ENCODE measurements at regions not wholly inside any gene's neighbourhood (a gene's known extent, or its start where the extent isn't known, plus 50 kb on each side); places are given as distances from the start of the nearest gene placed in this dataset.

DNA sequence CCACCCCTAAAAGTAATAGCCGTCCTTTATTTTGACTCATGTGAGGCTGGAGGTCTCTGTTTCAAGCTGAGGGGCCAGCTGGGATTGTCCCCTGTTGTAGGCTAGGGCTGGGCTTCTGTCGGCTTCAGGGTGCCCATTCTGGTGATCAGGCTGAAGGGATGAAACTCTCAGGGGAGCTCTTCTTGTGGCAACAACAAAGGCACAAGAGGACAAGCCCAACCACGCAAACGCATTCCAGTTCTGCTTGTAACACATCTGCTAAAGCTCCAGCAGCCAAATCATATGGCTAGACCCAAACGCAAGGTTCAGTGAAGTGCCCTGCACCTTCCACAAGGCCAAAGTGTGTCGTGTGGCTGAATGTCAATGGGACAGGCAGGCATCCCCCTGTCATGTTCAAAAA, 405.7 kb downstream of the INHBA start (continued):
- TF ChIP-seq, protein P1, sequence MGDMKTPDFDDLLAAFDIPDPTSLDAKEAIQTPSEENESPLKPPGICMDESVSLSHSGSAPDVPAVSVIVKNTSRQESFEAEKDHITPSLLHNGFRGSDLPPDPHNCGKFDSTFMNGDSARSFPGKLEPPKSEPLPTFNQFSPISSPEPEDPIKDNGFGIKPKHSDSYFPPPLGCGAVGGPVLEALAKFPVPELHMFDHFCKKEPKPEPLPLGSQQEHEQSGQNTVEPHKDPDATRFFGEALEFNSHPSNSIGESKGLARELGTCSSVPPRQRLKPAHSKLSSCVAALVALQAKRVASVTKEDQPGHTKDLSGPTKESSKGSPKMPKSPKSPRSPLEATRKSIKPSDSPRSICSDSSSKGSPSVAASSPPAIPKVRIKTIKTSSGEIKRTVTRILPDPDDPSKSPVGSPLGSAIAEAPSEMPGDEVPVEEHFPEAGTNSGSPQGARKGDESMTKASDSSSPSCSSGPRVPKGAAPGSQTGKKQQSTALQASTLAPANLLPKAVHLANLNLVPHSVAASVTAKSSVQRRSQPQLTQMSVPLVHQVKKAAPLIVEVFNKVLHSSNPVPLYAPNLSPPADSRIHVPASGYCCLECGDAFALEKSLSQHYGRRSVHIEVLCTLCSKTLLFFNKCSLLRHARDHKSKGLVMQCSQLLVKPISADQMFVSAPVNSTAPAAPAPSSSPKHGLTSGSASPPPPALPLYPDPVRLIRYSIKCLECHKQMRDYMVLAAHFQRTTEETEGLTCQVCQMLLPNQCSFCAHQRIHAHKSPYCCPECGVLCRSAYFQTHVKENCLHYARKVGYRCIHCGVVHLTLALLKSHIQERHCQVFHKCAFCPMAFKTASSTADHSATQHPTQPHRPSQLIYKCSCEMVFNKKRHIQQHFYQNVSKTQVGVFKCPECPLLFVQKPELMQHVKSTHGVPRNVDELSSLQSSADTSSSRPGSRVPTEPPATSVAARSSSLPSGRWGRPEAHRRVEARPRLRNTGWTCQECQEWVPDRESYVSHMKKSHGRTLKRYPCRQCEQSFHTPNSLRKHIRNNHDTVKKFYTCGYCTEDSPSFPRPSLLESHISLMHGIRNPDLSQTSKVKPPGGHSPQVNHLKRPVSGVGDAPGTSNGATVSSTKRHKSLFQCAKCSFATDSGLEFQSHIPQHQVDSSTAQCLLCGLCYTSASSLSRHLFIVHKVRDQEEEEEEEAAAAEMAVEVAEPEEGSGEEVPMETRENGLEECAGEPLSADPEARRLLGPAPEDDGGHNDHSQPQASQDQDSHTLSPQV (IDR thresholded peaks at IDR 0.05): no peak
- no peak for TF ChIP-seq CBX5 (IDR thresholded peaks at IDR 0.05; ENCODE audit: low read depth)
- TF ChIP-seq SPI1 (IDR thresholded peaks at IDR 0.05; ENCODE audit: borderline replicate concordance, insufficient read depth, low read depth, low read length): no peak
- no peak for TF ChIP-seq SIX5 (IDR thresholded peaks at IDR 0.05; ENCODE audit: low read depth, low read length, severe bottlenecking)
- TF ChIP-seq, protein P2, sequence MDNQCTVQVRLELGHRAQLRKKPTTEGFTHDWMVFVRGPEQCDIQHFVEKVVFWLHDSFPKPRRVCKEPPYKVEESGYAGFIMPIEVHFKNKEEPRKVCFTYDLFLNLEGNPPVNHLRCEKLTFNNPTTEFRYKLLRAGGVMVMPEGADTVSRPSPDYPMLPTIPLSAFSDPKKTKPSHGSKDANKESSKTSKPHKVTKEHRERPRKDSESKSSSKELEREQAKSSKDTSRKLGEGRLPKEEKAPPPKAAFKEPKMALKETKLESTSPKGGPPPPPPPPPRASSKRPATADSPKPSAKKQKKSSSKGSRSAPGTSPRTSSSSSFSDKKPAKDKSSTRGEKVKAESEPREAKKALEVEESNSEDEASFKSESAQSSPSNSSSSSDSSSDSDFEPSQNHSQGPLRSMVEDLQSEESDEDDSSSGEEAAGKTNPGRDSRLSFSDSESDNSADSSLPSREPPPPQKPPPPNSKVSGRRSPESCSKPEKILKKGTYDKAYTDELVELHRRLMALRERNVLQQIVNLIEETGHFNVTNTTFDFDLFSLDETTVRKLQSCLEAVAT (IDR thresholded peaks at IDR 0.05): no peak
- TF ChIP-seq ETV6 (conservative IDR thresholded peaks at IDR 0.05 in 1 of 2, IDR thresholded peaks at IDR 0.05 in 1 of 2; ENCODE audit: borderline replicate concordance in 1 of 2, low read depth in 1 of 2): no peak
- TF ChIP-seq FOXM1 (IDR thresholded peaks at IDR 0.05; ENCODE audit: low read depth, low read length): no peak
- TF ChIP-seq ESRRA (IDR thresholded peaks at IDR 0.05; ENCODE audit: low read length): no peak

All from GM12878 (cell line).